Mesothelial cell of epicardium (in vitro differentiated cells): ENCODE measurements at regions not wholly inside any gene's neighbourhood (a gene's known extent, or its start where the extent isn't known, plus 50 kb on each side); places are given as distances from the start of the nearest gene placed in this dataset.
"Not testable (repeated sequence)": the region's sequence is repeated elsewhere in the genome, so short reads cannot be mapped to it uniquely, and the experiment has no call there.

Experiments used
- DNase-seq, 2 experiments: peaks; one replicate each; pipeline ENCODE4 v3.0.0; 2021; ENCODE audit warnings: low spot score in 2 of 2; ENCODE audit not compliant: unreplicated experiment in 2 of 2
- H3K27ac Mint-ChIP-seq: 2 replicates; pipeline ENCODE4 v1.8.0; 2021; ENCODE audit warnings: mixed read lengths
- H3K27me3 Mint-ChIP-seq: 2 replicates; pipeline ENCODE4 v1.8.0; 2021; ENCODE audit warnings: low read depth, mixed read lengths
- H3K36me3 Mint-ChIP-seq: 2 replicates; pipeline ENCODE4 v1.8.0; 2021; ENCODE audit warnings: mixed read lengths
- H3K4me1 Mint-ChIP-seq: 2 replicates; pipeline ENCODE4 v1.8.0; 2021; ENCODE audit warnings: mixed read lengths
- H3K4me3 Mint-ChIP-seq: 2 replicates; pipeline ENCODE4 v1.8.0; 2021; ENCODE audit warnings: mild to moderate bottlenecking, moderate library complexity, mixed read lengths
- H3K9me3 Mint-ChIP-seq: 2 replicates; pipeline ENCODE4 v1.8.0; 2021; ENCODE audit warnings: mixed read lengths
- CTCF ChIP-seq: fragments of 200-600 bp; sonication (generic); IDR thresholded peaks from one replicate; pipeline ENCODE4 v1.5.0; 2021; ENCODE audit warnings: antibody characterized with exemption; ENCODE audit not compliant: unreplicated experiment

GRCh38 chr7:70893422-70893821 is 238.5 kb upstream of the GALNT17 start:
- no peak for TF ChIP-seq CTCF
- peaks cover 8% of the 10 kb centered on the region for H3K36me3 Mint-ChIP-seq
- no peak overlapping the region for H3K4me3 Mint-ChIP-seq
- peak in 1 of 2 experiments; percentile 21 for DNase-seq
- no peak overlapping the region for H3K27ac Mint-ChIP-seq
- peaks cover 22% of the 10 kb centered on the region for H3K9me3 Mint-ChIP-seq
- peaks cover 4% of the 10 kb centered on the region for H3K27me3 Mint-ChIP-seq
- H3K4me1 Mint-ChIP-seq, result peaks cover 21% of the 10 kb centered on the region

GRCh38 chr7:70893971-70894715 is 237.8 kb upstream of the GALNT17 start:
- Mint-ChIP-seq H3K27ac (peak overlapping the region; percentile 37), H3K4me1 (peaks cover 21% of the 10 kb centered on the region), H3K4me3 (no peak overlapping the region), H3K36me3 (peaks cover 8% of the 10 kb centered on the region), H3K9me3 (peaks cover 23% of the 10 kb centered on the region), H3K27me3 (peaks cover 4% of the 10 kb centered on the region)
- no peak for TF ChIP-seq CTCF
- peak in 1 of 2 experiments; percentile 31 for DNase-seq

GRCh38 chr7:70894799-70895198 is 237.1 kb upstream of the GALNT17 start:
- H3K4me1 Mint-ChIP-seq, result peaks cover 21% of the 10 kb centered on the region
- H3K27ac Mint-ChIP-seq, result no peak overlapping the region
- peaks cover 3% of the 10 kb centered on the region for H3K36me3 Mint-ChIP-seq
- H3K4me3 Mint-ChIP-seq, result no peak overlapping the region
- DNase-seq, result no peak
- peaks cover 21% of the 10 kb centered on the region for H3K9me3 Mint-ChIP-seq
- peaks cover 4% of the 10 kb centered on the region for H3K27me3 Mint-ChIP-seq
- no peak for TF ChIP-seq CTCF

- H3K27ac Mint-ChIP-seq, H3K4me3 Mint-ChIP-seq, H3K27me3 Mint-ChIP-seq, H3K36me3 Mint-ChIP-seq: not testable (repeated sequence)
- peak in 1 of 2 experiments; percentile 22 for DNase-seq
- H3K9me3 Mint-ChIP-seq, result peaks cover 21% of the 10 kb centered on the region
- H3K4me1 Mint-ChIP-seq, result peaks cover 21% of the 10 kb centered on the region
These were observed 236.4 kb upstream of the GALNT17 start for GRCh38 chr7:70895337-70896200.

GRCh38 chr7:70907259-70908247 is 224.4 kb upstream of the GALNT17 start:
- H3K9me3 Mint-ChIP-seq, result peaks cover 10% of the 10 kb centered on the region
- H3K27ac Mint-ChIP-seq, result no peak overlapping the region
- H3K4me1 Mint-ChIP-seq, result peaks cover 10% of the 10 kb centered on the region
- TF ChIP-seq CTCF, result no peak
- H3K4me3 Mint-ChIP-seq, result no peak overlapping the region
- H3K27me3 Mint-ChIP-seq, result no peaks in the 10 kb centered on the region
- peaks cover 4% of the 10 kb centered on the region for H3K36me3 Mint-ChIP-seq
- peak in 1 of 2 experiments; percentile 19 for DNase-seq
